BLaER1 treated with 17β-estradiol and CSF1 and Interleukin-3, amounts not matched to agents 10 nM and 100 nM (cell line): ENCODE measurements at regions not wholly inside any gene's neighbourhood (a gene's known extent, or its start where the extent isn't known, plus 50 kb on each side); places are given as distances from the start of the nearest gene placed in this dataset.
A peak's percentile ranks its signal among the peaks of the same experiment; 100 is the strongest.

Experiments
- H3K27ac ChIP-seq, 11 experiments: shearing (Covaris generic); formaldehyde crosslinking; 2 replicates each; pipeline ENCODE4 v1.8.1; 2022
- H3K27me3 ChIP-seq, 11 experiments: shearing (Covaris generic); formaldehyde crosslinking; 2 replicates each; pipeline ENCODE4 v1.8.1; 2022
- H3K36me3 ChIP-seq, 11 experiments: shearing (Covaris generic); formaldehyde crosslinking; 2 replicates each; pipeline ENCODE4 v1.8.1; 2022
- H3K4me1 ChIP-seq, 10 experiments: shearing (Covaris generic); formaldehyde crosslinking; 2 replicates each; pipeline ENCODE4 v1.8.1; 2022
- H3K4me2 ChIP-seq, 11 experiments: shearing (Covaris generic); formaldehyde crosslinking; 2 replicates each; pipeline ENCODE4 v1.8.1; 2022
- H3K4me3 ChIP-seq, 10 experiments: shearing (Covaris generic); formaldehyde crosslinking; 2 replicates each; pipeline ENCODE4 v1.8.1; 2022
- H3K9ac ChIP-seq, 11 experiments: shearing (Covaris generic); formaldehyde crosslinking; 2 replicates each; pipeline ENCODE4 v1.8.1; 2022
- H3K9me3 ChIP-seq, 11 experiments: shearing (Covaris generic); formaldehyde crosslinking; replicated peaks in 1 of 11; 2 replicates each; pipeline ENCODE4 v1.8.1; 2022
- H4K20me1 ChIP-seq, 11 experiments: shearing (Covaris generic); formaldehyde crosslinking; 2 replicates each; pipeline ENCODE4 v1.8.1; 2022
- Cebpa-rat ChIP-seq, 11 experiments: shearing (Covaris generic); IDR thresholded peaks; 2 replicates each; pipeline ENCODE4 v1.8.1; 2022

- TF ChIP-seq Cebpa-rat (IDR thresholded peaks at IDR 0.05) = no peak
- Histone ChIP-seq H3K36me3 (no peaks in the 10 kb centered on the region), H3K4me3 (no peak overlapping the region)
Measured at GRCh38 chr6:126937426-126937825, 181.0 kb upstream of the RSPO3 start.

GRCh38 chr6:126939784-126940183 is 178.7 kb upstream of the RSPO3 start:
- Histone ChIP-seq H3K36me3 (no peaks in the 10 kb centered on the region), H3K4me3 (no peak overlapping the region), H4K20me1 (no peaks in the 10 kb centered on the region), H3K27ac (no peak overlapping the region), H3K27me3 (no peaks in the 10 kb centered on the region), H3K9ac (no peak overlapping the region), H3K4me2 (no peak overlapping the region), H3K4me1 (peaks cover 0 to 9% (median 0%) of the 10 kb centered on the region in 10 experiments; a peak in 3 of 20 replicates), H3K9me3 (no peaks in the 10 kb centered on the region)
- TF ChIP-seq Cebpa-rat (IDR thresholded peaks at IDR 0.05) = no peak

More at GRCh38 chr6:126937426-126937825, 181.0 kb upstream of the RSPO3 start:
- H3K9ac ChIP-seq = no peak overlapping the region
- no peak overlapping the region for H3K27ac ChIP-seq
- no peaks in the 10 kb centered on the region for H3K9me3 ChIP-seq
- no peaks in the 10 kb centered on the region for H3K4me1 ChIP-seq
- no peaks in the 10 kb centered on the region for H3K27me3 ChIP-seq
- H3K4me2 ChIP-seq = no peak overlapping the region
- H4K20me1 ChIP-seq = no peaks in the 10 kb centered on the region

GRCh38 chr6:126941751-126942150 is 176.7 kb upstream of the RSPO3 start:
- Histone ChIP-seq H3K36me3 (no peaks in the 10 kb centered on the region), H3K27me3 (no peaks in the 10 kb centered on the region), H3K4me2 (no peak overlapping the region), H3K9me3 (no peaks in the 10 kb centered on the region), H3K4me1 (peaks cover 0 to 9% (median 0%) of the 10 kb centered on the region in 10 experiments; a peak in 3 of 20 replicates), H4K20me1 (no peaks in the 10 kb centered on the region), H3K27ac (no peak overlapping the region), H3K9ac (no peak overlapping the region), H3K4me3 (no peak overlapping the region)
- TF ChIP-seq Cebpa-rat (IDR thresholded peaks at IDR 0.05) = no peak

GRCh38 chr6:126944512-126944911 is 174.0 kb upstream of the RSPO3 start:
- H3K4me1 ChIP-seq = peaks cover 0 to 9% (median 0%) of the 10 kb centered on the region in 10 experiments; a peak in 3 of 20 replicates
- no peak for TF ChIP-seq Cebpa-rat (IDR thresholded peaks at IDR 0.05)
- no peaks in the 10 kb centered on the region for H3K27me3 ChIP-seq
- peak overlapping the region in 2 of 11 experiments; percentile 2 to 16; a peak in 2 of 22 replicates for H3K4me2 ChIP-seq
- H3K4me3 ChIP-seq = no peak overlapping the region
- no peak overlapping the region for H3K27ac ChIP-seq
- 0 out of 22 replicates have a peak, but pooled peaks cover 0 to 3% (median 0%) of the 10 kb centered on the region in 11 experiments for H4K20me1 ChIP-seq
- H3K9ac ChIP-seq = no peak overlapping the region
- no peaks in the 10 kb centered on the region for H3K36me3 ChIP-seq
- no peaks in the 10 kb centered on the region for H3K9me3 ChIP-seq

- no peak for TF ChIP-seq Cebpa-rat (IDR thresholded peaks at IDR 0.05)
- Histone ChIP-seq H3K4me3 (no peak overlapping the region), H3K9me3 (no peaks in the 10 kb centered on the region), H3K36me3 (no peaks in the 10 kb centered on the region), H3K9ac (no peak overlapping the region), H3K4me2 (no peak overlapping the region), H3K4me1 (peaks cover 0 to 9% (median 0%) of the 10 kb centered on the region in 10 experiments; a peak in 3 of 20 replicates), H4K20me1 (0 out of 22 replicates have a peak, but pooled peaks cover 0 to 3% (median 0%) of the 10 kb centered on the region in 11 experiments), H3K27ac (no peak overlapping the region), H3K27me3 (no peaks in the 10 kb centered on the region)
Measured at GRCh38 chr6:126945150-126945685, 173.3 kb upstream of the RSPO3 start.

- Histone ChIP-seq H3K4me3 (no peak overlapping the region), H3K27ac (no peak overlapping the region), H4K20me1 (0 out of 22 replicates have a peak, but pooled peaks cover 0 to 3% (median 0%) of the 10 kb centered on the region in 11 experiments), H3K9me3 (no peaks in the 10 kb centered on the region), H3K9ac (no peak overlapping the region), H3K4me1 (peaks cover 0 to 9% (median 0%) of the 10 kb centered on the region in 10 experiments; a peak in 3 of 20 replicates), H3K4me2 (no peak overlapping the region), H3K27me3 (no peaks in the 10 kb centered on the region), H3K36me3 (no peaks in the 10 kb centered on the region)
- TF ChIP-seq Cebpa-rat (IDR thresholded peaks at IDR 0.05) = no peak
Measured at GRCh38 chr6:126945812-126946360, 172.6 kb upstream of the RSPO3 start.

- no peak overlapping the region for H3K4me3 ChIP-seq
- H3K9me3 ChIP-seq = no peaks in the 10 kb centered on the region
- H4K20me1 ChIP-seq = 0 out of 22 replicates have a peak, but pooled peaks cover 0 to 3% (median 0%) of the 10 kb centered on the region in 11 experiments
- no peaks in the 10 kb centered on the region for H3K36me3 ChIP-seq
- no peak overlapping the region for H3K27ac ChIP-seq
- H3K27me3 ChIP-seq = no peaks in the 10 kb centered on the region
- no peak for TF ChIP-seq Cebpa-rat (IDR thresholded peaks at IDR 0.05)
- H3K4me1 ChIP-seq = peaks cover 0 to 9% (median 0%) of the 10 kb centered on the region in 10 experiments; a peak in 3 of 20 replicates
- H3K9ac ChIP-seq = no peak overlapping the region
- no peak overlapping the region for H3K4me2 ChIP-seq
Measured at GRCh38 chr6:126947070-126947469, 171.4 kb upstream of the RSPO3 start.

- Histone ChIP-seq H3K4me2 (no peak overlapping the region), H3K27me3 (no peaks in the 10 kb centered on the region), H3K4me3 (no peak overlapping the region), H3K36me3 (no peaks in the 10 kb centered on the region), H3K9me3 (no peaks in the 10 kb centered on the region), H3K27ac (no peak overlapping the region), H3K4me1 (no peaks in the 10 kb centered on the region), H3K9ac (no peak overlapping the region), H4K20me1 (0 out of 22 replicates have a peak, but pooled peaks cover 0 to 3% (median 0%) of the 10 kb centered on the region in 11 experiments)
- no peak for TF ChIP-seq Cebpa-rat (IDR thresholded peaks at IDR 0.05)
Measured at GRCh38 chr6:126949786-126950185, 168.7 kb upstream of the RSPO3 start.

- Histone ChIP-seq H3K4me3 (no peak overlapping the region), H3K27ac (no peak overlapping the region), H3K4me2 (no peak overlapping the region), H3K9ac (no peak overlapping the region), H4K20me1 (no peaks in the 10 kb centered on the region), H3K27me3 (no peaks in the 10 kb centered on the region), H3K9me3 (no peaks in the 10 kb centered on the region), H3K4me1 (no peaks in the 10 kb centered on the region), H3K36me3 (no peaks in the 10 kb centered on the region)
- TF ChIP-seq Cebpa-rat (IDR thresholded peaks at IDR 0.05) = no peak
Measured at GRCh38 chr6:126955621-126956020, 162.8 kb upstream of the RSPO3 start.

GRCh38 chr6:126957721-126958120 is 160.8 kb upstream of the RSPO3 start:
- no peak for TF ChIP-seq Cebpa-rat (IDR thresholded peaks at IDR 0.05)

More at GRCh38 chr6:126957721-126958120, 160.8 kb upstream of the RSPO3 start:
- Histone ChIP-seq H3K27me3 (no peaks in the 10 kb centered on the region), H3K9ac (no peak overlapping the region), H3K4me1 (no peaks in the 10 kb centered on the region), H3K4me3 (no peak overlapping the region), H3K4me2 (no peak overlapping the region), H3K9me3 (no peaks in the 10 kb centered on the region), H3K36me3 (no peaks in the 10 kb centered on the region), H4K20me1 (no peaks in the 10 kb centered on the region), H3K27ac (no peak overlapping the region)
